ENCODE measurements at regions not wholly inside any gene's neighbourhood (a gene's known extent, or its start where the extent isn't known, plus 50 kb on each side); places are given as distances from the start of the nearest gene placed in this dataset.

DNA sequence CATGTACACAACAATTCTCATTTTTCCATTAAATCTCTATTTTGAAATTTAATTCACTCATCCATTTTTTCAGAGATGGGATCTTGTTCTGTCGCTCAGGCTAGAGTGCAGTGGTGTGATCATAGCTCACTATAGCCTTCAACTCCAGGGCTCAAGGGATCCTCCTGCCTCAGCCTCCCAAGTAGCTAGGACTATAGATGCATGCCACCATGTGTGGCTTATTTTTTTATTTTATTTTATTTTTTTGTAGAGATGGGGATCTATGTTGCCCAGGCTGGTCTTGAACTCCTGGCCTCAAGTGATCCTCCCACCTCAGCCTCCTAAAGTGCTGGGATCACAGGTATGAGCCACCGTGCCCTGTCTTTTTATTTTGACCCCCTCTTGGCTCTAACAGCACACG is 203.8 kb upstream of the KLF14 start:
- TF ChIP-seq, protein P1, sequence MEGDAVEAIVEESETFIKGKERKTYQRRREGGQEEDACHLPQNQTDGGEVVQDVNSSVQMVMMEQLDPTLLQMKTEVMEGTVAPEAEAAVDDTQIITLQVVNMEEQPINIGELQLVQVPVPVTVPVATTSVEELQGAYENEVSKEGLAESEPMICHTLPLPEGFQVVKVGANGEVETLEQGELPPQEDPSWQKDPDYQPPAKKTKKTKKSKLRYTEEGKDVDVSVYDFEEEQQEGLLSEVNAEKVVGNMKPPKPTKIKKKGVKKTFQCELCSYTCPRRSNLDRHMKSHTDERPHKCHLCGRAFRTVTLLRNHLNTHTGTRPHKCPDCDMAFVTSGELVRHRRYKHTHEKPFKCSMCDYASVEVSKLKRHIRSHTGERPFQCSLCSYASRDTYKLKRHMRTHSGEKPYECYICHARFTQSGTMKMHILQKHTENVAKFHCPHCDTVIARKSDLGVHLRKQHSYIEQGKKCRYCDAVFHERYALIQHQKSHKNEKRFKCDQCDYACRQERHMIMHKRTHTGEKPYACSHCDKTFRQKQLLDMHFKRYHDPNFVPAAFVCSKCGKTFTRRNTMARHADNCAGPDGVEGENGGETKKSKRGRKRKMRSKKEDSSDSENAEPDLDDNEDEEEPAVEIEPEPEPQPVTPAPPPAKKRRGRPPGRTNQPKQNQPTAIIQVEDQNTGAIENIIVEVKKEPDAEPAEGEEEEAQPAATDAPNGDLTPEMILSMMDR (IDR thresholded peaks at IDR 0.05; ENCODE audit: low read length) = no peak
- TF ChIP-seq EZH2 (optimal IDR thresholded peaks at IDR 0.05; ENCODE audit: low read depth, low read length) = no peak
